GM23248 (cell line): ENCODE measurements at regions not wholly inside any gene's neighbourhood (a gene's known extent, or its start where the extent isn't known, plus 50 kb on each side); places are given as distances from the start of the nearest gene placed in this dataset.

Source experiments
- DNase-seq: peaks from one replicate; pipeline ENCODE4 v3.0.0-alpha.2; 2015
- H2AFZ ChIP-seq: fragments of 200-600 bp; sonication (generic); 2 replicates; pipeline ENCODE4 v1.6.1; 2016; ENCODE audit warnings: antibody characterized with exemption
- H3F3A ChIP-seq: fragments of 200-600 bp; sonication (generic); 2 replicates; pipeline ENCODE4 v1.6.1; 2016; ENCODE audit warnings: mild to moderate bottlenecking, antibody characterized with exemption, mixed run types; ENCODE audit not compliant: insufficient read depth
- H3K27ac ChIP-seq: fragments of 200-600 bp; sonication (generic); 2 replicates; pipeline ENCODE4 v1.5.1; 2016; ENCODE audit warnings: mild to moderate bottlenecking
- H3K27me3 ChIP-seq: fragments of 200-600 bp; sonication (generic); replicated peaks from 2 replicates; pipeline ENCODE4 v1.6.1; 2016; ENCODE audit warnings: mild to moderate bottlenecking; ENCODE audit not compliant: insufficient read depth
- H3K36me3 ChIP-seq: fragments of 200-600 bp; sonication (generic); 2 replicates; pipeline ENCODE4 v1.6.1; 2016; ENCODE audit warnings: low read depth, mild to moderate bottlenecking
- H3K4me1 ChIP-seq: fragments of 200-600 bp; sonication (generic); 2 replicates; pipeline ENCODE4 v1.6.1; 2016; ENCODE audit warnings: mild to moderate bottlenecking; ENCODE audit not compliant: insufficient read depth
- H3K4me2 ChIP-seq: fragments of 200-600 bp; sonication (generic); one replicate; pipeline ENCODE4 v1.6.1; 2016; ENCODE audit warnings: mild to moderate bottlenecking; ENCODE audit not compliant: unreplicated experiment
- H3K4me3 ChIP-seq: fragments of 200-600 bp; sonication (generic); 2 replicates; pipeline ENCODE4 v1.5.1; 2016; ENCODE audit warnings: mild to moderate bottlenecking
- H3K79me2 ChIP-seq: fragments of 200-600 bp; sonication (generic); 2 replicates; pipeline ENCODE4 v1.6.1; 2016; ENCODE audit warnings: mild to moderate bottlenecking; ENCODE audit not compliant: insufficient read depth
- H3K9ac ChIP-seq: fragments of 200-600 bp; sonication (generic); 2 replicates; pipeline ENCODE4 v1.6.1; 2016; ENCODE audit warnings: mild to moderate bottlenecking
- H3K9me2 ChIP-seq: fragments of 200-600 bp; sonication (generic); 2 replicates; pipeline ENCODE4 v1.6.1; 2016; ENCODE audit warnings: mixed run types, mild to moderate bottlenecking, moderate library complexity; ENCODE audit not compliant: insufficient read depth
- H3K9me3 ChIP-seq: fragments of 200-600 bp; sonication (generic); one replicate; pipeline ENCODE4 v1.6.1; 2017; ENCODE audit warnings: low read depth
- H4K20me1 ChIP-seq: fragments of 200-600 bp; sonication (generic); 2 replicates; pipeline ENCODE4 v1.6.0; 2016; ENCODE audit not compliant: insufficient read depth
- EZH2 ChIP-seq: fragments of 200-600 bp; sonication (generic); IDR thresholded peaks from 2 replicates; pipeline ENCODE4 v1.6.1; 2018; ENCODE audit warnings: antibody characterized with exemption, mild to moderate bottlenecking; ENCODE audit not compliant: insufficient read depth, poor library complexity, severe bottlenecking
- EZH2phosphoT487 ChIP-seq: fragments of 200-600 bp; sonication (generic); IDR thresholded peaks from 2 replicates; pipeline ENCODE4 v1.6.1; 2018; ENCODE audit warnings: antibody characterized with exemption, moderate library complexity, mild to moderate bottlenecking, low read depth; ENCODE audit not compliant: insufficient read depth
- WGBS, 2 experiments: methylation state at CpG; one replicate each; pipeline ENCODE4 v1.1.6; 2015 to 2017; ENCODE audit warnings: low lambda C conversion rate in 2 of 2, low coverage in 1 of 2; ENCODE audit errors: missing lambda C conversion rate in 2 of 2; 5-methylcytosine and 5-hydroxymethylcytosine counted together
- in situ Hi-C: fragments of 300-500 bp; cut with MboI; formaldehyde crosslinking; loops from 2 replicates; pipeline ENCODE4 v1.15.0; 2020

DNA sequence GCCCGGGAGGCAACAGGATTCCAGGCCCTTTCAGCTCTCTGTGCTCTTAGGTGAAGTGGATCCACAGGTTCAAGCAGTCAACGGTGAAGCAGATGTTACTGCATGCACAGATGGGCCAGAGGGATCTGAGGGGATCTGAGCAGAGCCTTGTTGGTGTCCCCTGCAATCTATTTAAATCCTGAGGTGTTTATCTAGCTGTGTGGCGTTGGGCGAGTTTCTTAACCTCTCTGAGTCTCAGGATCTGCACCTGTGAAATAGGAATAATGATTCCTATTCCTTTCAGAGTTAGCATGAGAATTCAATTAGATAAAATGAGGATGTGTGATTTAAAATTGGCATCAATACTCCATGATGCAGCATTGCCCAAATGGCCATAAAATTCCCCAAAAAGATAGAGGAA lies 237.3 kb upstream of the CDH5 start:
- Histone ChIP-seq H3F3A (peaks cover 22% of the 10 kb centered on the region), H3K36me3 (no peaks in the 10 kb centered on the region), H3K4me3 (no peak overlapping the region), H4K20me1 (no peaks in the 10 kb centered on the region), H3K9me3 (no peaks in the 10 kb centered on the region), H3K4me1 (peaks cover 38% of the 10 kb centered on the region), H2AFZ (no peak overlapping the region), H3K9ac (no peak overlapping the region), H3K9me2 (no peaks in the 10 kb centered on the region), H3K27me3 (no peaks in the 10 kb centered on the region), H3K4me2 (no peak overlapping the region), H3K79me2 (no peaks in the 10 kb centered on the region), H3K27ac (no peak overlapping the region)
- TF ChIP-seq EZH2 (no peak), EZH2phosphoT487 (no peak)
- in situ Hi-C loops = no loop called here
- no peak for DNase-seq
- WGBS, 2 experiments = 95 to 99% methylated on average over 4 of the region's 4 CpGs

DNA sequence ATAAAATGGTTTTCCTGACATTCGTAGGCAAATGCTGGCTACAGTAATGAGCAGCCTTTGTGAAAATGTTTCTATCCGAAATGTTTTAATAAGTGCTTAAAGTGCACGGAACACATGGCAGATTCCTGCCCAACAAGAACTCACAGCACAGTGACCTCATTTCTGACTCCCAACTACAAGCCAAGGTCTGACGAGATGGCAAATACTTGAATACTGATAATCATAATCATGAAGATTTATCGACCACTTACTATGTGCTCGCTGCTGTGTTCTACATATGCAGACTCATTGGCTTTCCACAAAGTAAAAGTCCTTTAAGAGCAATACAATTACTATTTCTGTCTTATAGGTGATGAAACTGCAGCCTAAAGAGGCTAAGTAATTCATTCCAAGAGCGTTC lies 238.1 kb upstream of the CDH5 start:
- Histone ChIP-seq H3K27me3 (no peaks in the 10 kb centered on the region), H3F3A (peaks cover 22% of the 10 kb centered on the region), H3K9me2 (no peaks in the 10 kb centered on the region), H3K27ac (no peak overlapping the region), H3K4me3 (no peak overlapping the region), H3K4me1 (peaks cover 38% of the 10 kb centered on the region), H3K36me3 (no peaks in the 10 kb centered on the region), H3K9ac (no peak overlapping the region), H3K4me2 (peak overlapping the region; percentile 23), H2AFZ (peak overlapping the region; percentile 64), H3K79me2 (no peaks in the 10 kb centered on the region), H4K20me1 (no peaks in the 10 kb centered on the region), H3K9me3 (no peaks in the 10 kb centered on the region)
- in situ Hi-C loops = no loop called here
- DNase-seq = peak; percentile 55
- no peak for TF ChIP-seq EZH2phosphoT487
- TF ChIP-seq EZH2 = no peak
- WGBS, 2 experiments = 46 to 59% methylated on average over 7 of the region's 7 CpGs

DNA sequence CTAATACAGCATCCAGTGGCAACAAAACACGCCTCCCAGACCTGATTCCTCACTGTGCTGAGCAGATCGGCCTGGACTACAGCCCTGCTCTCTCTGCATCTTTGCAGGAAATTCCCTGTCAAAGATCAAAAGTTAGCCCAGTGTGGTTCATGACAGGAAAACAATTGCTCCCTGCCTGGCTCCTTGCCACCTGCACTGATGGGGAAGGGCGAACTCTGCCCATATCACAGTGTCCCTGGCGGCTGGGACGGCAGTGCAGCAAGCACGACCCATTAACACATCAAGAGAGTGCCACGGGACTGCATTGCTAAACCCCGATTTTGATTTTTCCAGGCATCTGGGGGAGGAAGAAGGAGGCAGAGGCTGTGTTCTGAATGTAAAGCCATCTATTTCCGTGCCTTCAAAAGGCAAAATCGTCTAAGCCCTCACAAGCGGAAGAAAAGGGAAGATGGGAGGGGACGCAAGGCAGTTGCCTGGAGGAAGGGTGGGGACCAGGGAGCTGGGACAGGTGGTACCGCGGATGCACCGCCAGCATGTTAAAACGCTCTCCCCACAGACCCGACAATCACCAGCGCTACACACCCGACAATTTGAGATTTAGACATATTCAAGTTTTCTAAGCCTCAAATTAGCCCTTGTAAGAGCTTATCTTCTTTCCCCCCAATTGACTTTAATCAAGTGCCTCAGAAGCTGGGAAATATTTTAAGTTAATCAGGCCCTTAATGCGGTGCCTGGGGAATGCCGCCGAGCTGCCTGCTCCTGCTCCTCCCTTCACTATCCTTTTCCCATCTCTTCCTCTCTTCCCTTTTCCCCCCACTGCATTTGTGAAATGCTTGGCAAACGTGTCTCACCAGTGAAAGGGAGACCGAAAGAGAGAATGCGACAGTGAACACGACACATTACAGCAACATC lies 238.8 kb upstream of the CDH5 start:
- H3F3A ChIP-seq = peaks cover 22% of the 10 kb centered on the region
- no peaks in the 10 kb centered on the region for H3K79me2 ChIP-seq
- H3K9me2 ChIP-seq = no peaks in the 10 kb centered on the region
- WGBS, 2 experiments = 33 to 38% methylated on average over 25 to 26 of the region's 26 CpGs
- H3K27me3 ChIP-seq = no peaks in the 10 kb centered on the region
- no peaks in the 10 kb centered on the region for H3K9me3 ChIP-seq
- no peak overlapping the region for H3K4me3 ChIP-seq
- H2AFZ ChIP-seq = peak overlapping the region; percentile 64
- no peaks in the 10 kb centered on the region for H4K20me1 ChIP-seq
- in situ Hi-C loops = no loop called here
- no peaks in the 10 kb centered on the region for H3K36me3 ChIP-seq
- peak overlapping the region; percentile 23 for H3K4me2 ChIP-seq
- H3K9ac ChIP-seq = no peak overlapping the region
- no peak overlapping the region for H3K27ac ChIP-seq
- peak; percentile 16 for DNase-seq
- TF ChIP-seq EZH2 (no peak), EZH2phosphoT487 (no peak)
- peaks cover 38% of the 10 kb centered on the region for H3K4me1 ChIP-seq

DNA sequence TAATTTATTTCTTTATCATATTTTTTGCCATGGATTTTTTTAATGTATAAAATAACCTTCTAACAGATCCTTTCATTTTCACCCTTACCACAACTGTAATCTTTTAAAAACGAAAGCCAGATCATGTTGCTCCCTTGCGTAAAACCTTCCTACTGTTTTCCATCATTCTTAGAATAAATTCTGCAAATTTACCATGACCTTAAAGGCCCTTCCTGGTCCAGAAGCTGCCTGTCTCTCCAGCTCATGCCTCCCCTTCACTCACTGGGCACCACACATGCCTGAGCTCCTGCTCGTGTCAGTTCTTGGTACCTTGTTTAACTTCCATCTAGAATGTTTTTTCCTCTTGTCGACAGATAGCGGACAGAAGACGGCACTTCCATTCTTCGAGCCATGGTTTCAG lies 245.0 kb upstream of the CDH5 start:
- no peaks in the 10 kb centered on the region for H3K9me2 ChIP-seq
- H3K36me3 ChIP-seq = no peaks in the 10 kb centered on the region
- TF ChIP-seq EZH2phosphoT487 (no peak), EZH2 (no peak)
- WGBS, 2 experiments = 92% methylated on average over 7 of the region's 7 CpGs
- DNase-seq = no peak
- peaks cover 4% of the 10 kb centered on the region for H3K4me1 ChIP-seq
- no peaks in the 10 kb centered on the region for H3K9me3 ChIP-seq
- H3K79me2 ChIP-seq = no peaks in the 10 kb centered on the region
- H3K4me2 ChIP-seq = no peak overlapping the region
- H3K9ac ChIP-seq = no peak overlapping the region
- H2AFZ ChIP-seq = no peak overlapping the region
- no peak overlapping the region for H3K27ac ChIP-seq
- no peaks in the 10 kb centered on the region for H3K27me3 ChIP-seq
- H4K20me1 ChIP-seq = no peaks in the 10 kb centered on the region
- in situ Hi-C loops = no loop called here
- H3F3A ChIP-seq = peaks cover 3% of the 10 kb centered on the region; the same call in 1 of the 2 replicates
- no peak overlapping the region for H3K4me3 ChIP-seq
